GM21723 (cell line): ENCODE measurements at regions not wholly inside any gene's neighbourhood (a gene's known extent, or its start where the extent isn't known, plus 50 kb on each side); places are given as distances from the start of the nearest gene placed in this dataset.
"Not testable (repeated sequence)": the region's sequence is repeated elsewhere in the genome, so short reads cannot be mapped to it uniquely, and the experiment has no call there.

Source experiments
- ATAC-seq: cut with Tn5 transposase; IDR thresholded peaks from one replicate; pipeline ENCODE4 v1.9.1; 2021; ENCODE audit warnings: mild to moderate bottlenecking, moderate library complexity; ENCODE audit not compliant: unreplicated experiment

GRCh38 chr14:58752289-58752688, 114.5 kb downstream of the DACT1 start:
- ATAC-seq, result no peak

- ATAC-seq, result no peak
Measured at GRCh38 chr14:58752771-58753201, 115.0 kb downstream of the DACT1 start.

- no peak for ATAC-seq
Measured at GRCh38 chr14:58755031-58755925, 117.5 kb downstream of the DACT1 start.

- no peak for ATAC-seq
Measured at GRCh38 chr14:58760121-58760520, 122.4 kb downstream of the DACT1 start.

GRCh38 chr14:58762629-58763028, 124.9 kb downstream of the DACT1 start:
- ATAC-seq, result no peak

- no peak for ATAC-seq
Measured at GRCh38 chr14:58763210-58763609, 125.4 kb downstream of the DACT1 start.

GRCh38 chr14:58765418-58765831, 127.7 kb downstream of the DACT1 start:
- no peak for ATAC-seq

- ATAC-seq, result no peak
Measured at GRCh38 chr14:58765843-58766242, 128.1 kb downstream of the DACT1 start.

GRCh38 chr14:58769011-58769643, 131.4 kb downstream of the DACT1 start:
- ATAC-seq, result no peak

- ATAC-seq, result no peak
Measured at GRCh38 chr14:58769771-58770170, 132.0 kb downstream of the DACT1 start.

GRCh38 chr14:58770491-58770982, 132.8 kb downstream of the DACT1 start:
- ATAC-seq, result no peak

GRCh38 chr14:58771016-58771415, 133.3 kb downstream of the DACT1 start:
- ATAC-seq, result no peak

GRCh38 chr14:58772116-58772515, 134.4 kb downstream of the DACT1 start:
- ATAC-seq, result no peak

GRCh38 chr14:58772794-58773620, 135.2 kb downstream of the DACT1 start:
- no peak for ATAC-seq

- ATAC-seq, result no peak
Measured at GRCh38 chr14:58774531-58774930, 136.8 kb downstream of the DACT1 start.

- ATAC-seq, result not testable (repeated sequence)
Measured at GRCh38 chr14:58775130-58775529, 137.4 kb downstream of the DACT1 start.

- ATAC-seq, result no peak
Measured at GRCh38 chr14:58776516-58776915, 138.8 kb downstream of the DACT1 start.

- no peak for ATAC-seq
Measured at GRCh38 chr14:58777541-58777979, 139.8 kb downstream of the DACT1 start.

- no peak for ATAC-seq
Measured at GRCh38 chr14:58778202-58778601, 140.4 kb downstream of the DACT1 start.

GRCh38 chr14:58779376-58779775, 141.6 kb downstream of the DACT1 start:
- ATAC-seq, result no peak

GRCh38 chr14:58780185-58780584, 142.4 kb downstream of the DACT1 start:
- no peak for ATAC-seq
